H1 (cell line): ENCODE measurements at regions not wholly inside any gene's neighbourhood (a gene's known extent, or its start where the extent isn't known, plus 50 kb on each side); places are given as distances from the start of the nearest gene placed in this dataset.

Experiments used
- ASH2L ChIP-seq: fragments of 200-600, 300-600 bp; sonication (generic); IDR thresholded peaks from one replicate; pipeline ENCODE4 v1.7.1; 2017; ENCODE audit warnings: low read length
- BACH1 ChIP-seq: IDR thresholded peaks from 2 replicates; pipeline ENCODE4 v1.6.1; 2012; ENCODE audit warnings: low read length, improper control_type of control experiment
- CTBP2 ChIP-seq: IDR thresholded peaks from 2 replicates; pipeline ENCODE4 v1.7.0; 2011; ENCODE audit warnings: borderline replicate concordance, mild to moderate bottlenecking, moderate library complexity, mixed read lengths, low read length; ENCODE audit not compliant: insufficient read depth, insufficient read length
- POU5F1 ChIP-seq: IDR thresholded peaks from 2 replicates; pipeline ENCODE4 v1.6.1; 2011; ENCODE audit warnings: low read depth, mild to moderate bottlenecking, low read length, moderate library complexity
- SRF ChIP-seq: IDR thresholded peaks from 2 replicates; pipeline ENCODE4 v1.6.1; 2011; ENCODE audit warnings: mild to moderate bottlenecking, low read depth, low read length, moderate library complexity
- TF ChIP-seq, protein P1 (sequence below): fragments of 300-600 bp; sonication (generic); IDR thresholded peaks from 2 replicates; pipeline ENCODE4 v1.7.1; 2012; ENCODE audit warnings: low read length, moderate library complexity, mild to moderate bottlenecking, inconsistent platforms; ENCODE audit not compliant: insufficient replicate concordance

DNA sequence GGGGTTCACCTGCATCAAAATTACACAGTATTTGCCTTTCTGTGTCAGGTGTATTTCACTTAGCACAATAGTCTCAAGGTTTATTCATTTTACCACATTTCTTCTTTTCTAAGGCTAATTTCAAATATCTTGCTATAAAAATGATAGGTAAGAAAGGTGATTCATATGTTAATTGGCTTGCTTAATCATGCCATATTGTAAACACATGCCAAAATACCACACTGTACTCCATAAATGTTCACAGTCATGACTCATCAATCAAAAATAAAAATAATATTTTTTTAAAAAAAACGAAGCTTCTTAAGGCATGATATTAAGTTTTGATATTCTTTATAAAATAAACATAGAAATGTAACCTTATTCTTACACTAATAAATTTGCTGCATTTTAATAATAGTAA is 947.1 kb downstream of the GRM8 start (continued):
- TF ChIP-seq, protein P1, sequence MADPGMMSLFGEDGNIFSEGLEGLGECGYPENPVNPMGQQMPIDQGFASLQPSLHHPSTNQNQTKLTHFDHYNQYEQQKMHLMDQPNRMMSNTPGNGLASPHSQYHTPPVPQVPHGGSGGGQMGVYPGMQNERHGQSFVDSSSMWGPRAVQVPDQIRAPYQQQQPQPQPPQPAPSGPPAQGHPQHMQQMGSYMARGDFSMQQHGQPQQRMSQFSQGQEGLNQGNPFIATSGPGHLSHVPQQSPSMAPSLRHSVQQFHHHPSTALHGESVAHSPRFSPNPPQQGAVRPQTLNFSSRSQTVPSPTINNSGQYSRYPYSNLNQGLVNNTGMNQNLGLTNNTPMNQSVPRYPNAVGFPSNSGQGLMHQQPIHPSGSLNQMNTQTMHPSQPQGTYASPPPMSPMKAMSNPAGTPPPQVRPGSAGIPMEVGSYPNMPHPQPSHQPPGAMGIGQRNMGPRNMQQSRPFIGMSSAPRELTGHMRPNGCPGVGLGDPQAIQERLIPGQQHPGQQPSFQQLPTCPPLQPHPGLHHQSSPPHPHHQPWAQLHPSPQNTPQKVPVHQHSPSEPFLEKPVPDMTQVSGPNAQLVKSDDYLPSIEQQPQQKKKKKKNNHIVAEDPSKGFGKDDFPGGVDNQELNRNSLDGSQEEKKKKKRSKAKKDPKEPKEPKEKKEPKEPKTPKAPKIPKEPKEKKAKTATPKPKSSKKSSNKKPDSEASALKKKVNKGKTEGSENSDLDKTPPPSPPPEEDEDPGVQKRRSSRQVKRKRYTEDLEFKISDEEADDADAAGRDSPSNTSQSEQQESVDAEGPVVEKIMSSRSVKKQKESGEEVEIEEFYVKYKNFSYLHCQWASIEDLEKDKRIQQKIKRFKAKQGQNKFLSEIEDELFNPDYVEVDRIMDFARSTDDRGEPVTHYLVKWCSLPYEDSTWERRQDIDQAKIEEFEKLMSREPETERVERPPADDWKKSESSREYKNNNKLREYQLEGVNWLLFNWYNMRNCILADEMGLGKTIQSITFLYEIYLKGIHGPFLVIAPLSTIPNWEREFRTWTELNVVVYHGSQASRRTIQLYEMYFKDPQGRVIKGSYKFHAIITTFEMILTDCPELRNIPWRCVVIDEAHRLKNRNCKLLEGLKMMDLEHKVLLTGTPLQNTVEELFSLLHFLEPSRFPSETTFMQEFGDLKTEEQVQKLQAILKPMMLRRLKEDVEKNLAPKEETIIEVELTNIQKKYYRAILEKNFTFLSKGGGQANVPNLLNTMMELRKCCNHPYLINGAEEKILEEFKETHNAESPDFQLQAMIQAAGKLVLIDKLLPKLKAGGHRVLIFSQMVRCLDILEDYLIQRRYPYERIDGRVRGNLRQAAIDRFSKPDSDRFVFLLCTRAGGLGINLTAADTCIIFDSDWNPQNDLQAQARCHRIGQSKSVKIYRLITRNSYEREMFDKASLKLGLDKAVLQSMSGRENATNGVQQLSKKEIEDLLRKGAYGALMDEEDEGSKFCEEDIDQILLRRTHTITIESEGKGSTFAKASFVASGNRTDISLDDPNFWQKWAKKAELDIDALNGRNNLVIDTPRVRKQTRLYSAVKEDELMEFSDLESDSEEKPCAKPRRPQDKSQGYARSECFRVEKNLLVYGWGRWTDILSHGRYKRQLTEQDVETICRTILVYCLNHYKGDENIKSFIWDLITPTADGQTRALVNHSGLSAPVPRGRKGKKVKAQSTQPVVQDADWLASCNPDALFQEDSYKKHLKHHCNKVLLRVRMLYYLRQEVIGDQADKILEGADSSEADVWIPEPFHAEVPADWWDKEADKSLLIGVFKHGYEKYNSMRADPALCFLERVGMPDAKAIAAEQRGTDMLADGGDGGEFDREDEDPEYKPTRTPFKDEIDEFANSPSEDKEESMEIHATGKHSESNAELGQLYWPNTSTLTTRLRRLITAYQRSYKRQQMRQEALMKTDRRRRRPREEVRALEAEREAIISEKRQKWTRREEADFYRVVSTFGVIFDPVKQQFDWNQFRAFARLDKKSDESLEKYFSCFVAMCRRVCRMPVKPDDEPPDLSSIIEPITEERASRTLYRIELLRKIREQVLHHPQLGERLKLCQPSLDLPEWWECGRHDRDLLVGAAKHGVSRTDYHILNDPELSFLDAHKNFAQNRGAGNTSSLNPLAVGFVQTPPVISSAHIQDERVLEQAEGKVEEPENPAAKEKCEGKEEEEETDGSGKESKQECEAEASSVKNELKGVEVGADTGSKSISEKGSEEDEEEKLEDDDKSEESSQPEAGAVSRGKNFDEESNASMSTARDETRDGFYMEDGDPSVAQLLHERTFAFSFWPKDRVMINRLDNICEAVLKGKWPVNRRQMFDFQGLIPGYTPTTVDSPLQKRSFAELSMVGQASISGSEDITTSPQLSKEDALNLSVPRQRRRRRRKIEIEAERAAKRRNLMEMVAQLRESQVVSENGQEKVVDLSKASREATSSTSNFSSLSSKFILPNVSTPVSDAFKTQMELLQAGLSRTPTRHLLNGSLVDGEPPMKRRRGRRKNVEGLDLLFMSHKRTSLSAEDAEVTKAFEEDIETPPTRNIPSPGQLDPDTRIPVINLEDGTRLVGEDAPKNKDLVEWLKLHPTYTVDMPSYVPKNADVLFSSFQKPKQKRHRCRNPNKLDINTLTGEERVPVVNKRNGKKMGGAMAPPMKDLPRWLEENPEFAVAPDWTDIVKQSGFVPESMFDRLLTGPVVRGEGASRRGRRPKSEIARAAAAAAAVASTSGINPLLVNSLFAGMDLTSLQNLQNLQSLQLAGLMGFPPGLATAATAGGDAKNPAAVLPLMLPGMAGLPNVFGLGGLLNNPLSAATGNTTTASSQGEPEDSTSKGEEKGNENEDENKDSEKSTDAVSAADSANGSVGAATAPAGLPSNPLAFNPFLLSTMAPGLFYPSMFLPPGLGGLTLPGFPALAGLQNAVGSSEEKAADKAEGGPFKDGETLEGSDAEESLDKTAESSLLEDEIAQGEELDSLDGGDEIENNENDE: no peak
- TF ChIP-seq ASH2L (no peak), BACH1 (no peak), CTBP2 (no peak), SRF (no peak), POU5F1 (no peak)
